Esophagus muscularis mucosa (tissue), 4 donors: ENCODE measurements at regions not wholly inside any gene's neighbourhood (a gene's known extent, or its start where the extent isn't known, plus 50 kb on each side); places are given as distances from the start of the nearest gene placed in this dataset.

ENCODE experiments used
- DNase-seq: peaks from one replicate; pipeline ENCODE4 v3.0.0-alpha.2; 2017; ENCODE audit errors: extremely low spot score
- H3K27ac ChIP-seq, 4 donors: fragments of 200-600 bp; sonication (generic); replicated peaks in 1 of 4; 1 replicate in 3 of 4; 2 replicates in 1 of 4; pipeline ENCODE4 v1.5.1; 2016 to 2019; ENCODE audit warnings: mild to moderate bottlenecking in 1 of 4
- H3K27me3 ChIP-seq, 4 donors: fragments of 200-600 bp; sonication (generic); one replicate each; pipeline versions ENCODE4 v1.5.1 to v1.6.0; 2016 to 2019
- H3K36me3 ChIP-seq, 4 donors: fragments of 200-600 bp; sonication (generic); one replicate each; pipeline ENCODE4 v1.5.1; 2016 to 2019
- H3K4me1 ChIP-seq, 4 donors: fragments of 200-600 bp; sonication (generic); one replicate each; pipeline ENCODE4 v1.5.1; 2016 to 2019
- H3K4me3 ChIP-seq, 4 donors: fragments of 200-600 bp; sonication (generic); 1 replicate in 2 of 4; 2 replicates in 2 of 4; pipeline ENCODE4 v1.5.1; 2016 to 2019; ENCODE audit warnings: mild to moderate bottlenecking in 4 of 4, moderate library complexity in 1 of 4
- H3K9me3 ChIP-seq, 4 donors: fragments of 200-600 bp; sonication (generic); 1 replicate in 3 of 4; 2 replicates in 1 of 4; pipeline ENCODE4 v1.5.1; 2016 to 2019
- CTCF ChIP-seq, 3 experiments: fragments of 200-600 bp in 2 of 3; fragments of 450-650 bp in 1 of 3; sonication (generic) in 2 of 3; IDR thresholded peaks; one replicate each; pipeline ENCODE4 v1.5.1; 2017 to 2019; ENCODE audit warnings: antibody characterized with exemption in 3 of 3, mild to moderate bottlenecking in 2 of 3, moderate library complexity in 1 of 3
- EP300 ChIP-seq: sonication (generic); formaldehyde crosslinking; IDR thresholded peaks from one replicate; pipeline ENCODE4 v1.6.1; 2017; ENCODE audit warnings: antibody characterized with exemption
- POLR2A ChIP-seq: fragments of 450-650 bp; IDR thresholded peaks from one replicate; pipeline ENCODE4 v1.6.1; 2017; ENCODE audit warnings: antibody characterized with exemption, moderate library complexity, mild to moderate bottlenecking, low read depth
- POLR2AphosphoS5 ChIP-seq, 2 donors: sonication (generic); formaldehyde crosslinking; IDR thresholded peaks; one replicate each; pipeline ENCODE4 v1.6.1; 2017; ENCODE audit warnings: antibody characterized with exemption in 2 of 2
- WGBS: methylation state at CpG from one replicate; pipeline ENCODE4 v1.1.5; 2018; 5-methylcytosine and 5-hydroxymethylcytosine counted together
- intact Hi-C: fragments of 100-400 bp; cut with DNase I; formaldehyde crosslinking; loops from one replicate; pipeline ENCODE4 v1.15.1; 2023

- no peak overlapping the region for H3K27ac ChIP-seq
- H3K27me3 ChIP-seq: no peaks in the 10 kb centered on the region
- intact Hi-C loops: no loop called here
- no peak for DNase-seq
- H3K36me3 ChIP-seq: no peaks in the 10 kb centered on the region
- no peaks in the 10 kb centered on the region for H3K9me3 ChIP-seq
- no peaks in the 10 kb centered on the region for H3K4me1 ChIP-seq
- TF ChIP-seq POLR2A: no peak
- no peak for TF ChIP-seq CTCF (IDR thresholded peaks at IDR 0.05)
- no peak for TF ChIP-seq POLR2AphosphoS5 (IDR thresholded peaks at IDR 0.05)
- TF ChIP-seq EP300: no peak
- H3K4me3 ChIP-seq: no peak overlapping the region
- WGBS: 90% methylated on average over 3 of the region's 3 CpGs
Observed at GRCh38 chr20:17137692-17138091, 89.1 kb upstream of the PCSK2 start.

DNA sequence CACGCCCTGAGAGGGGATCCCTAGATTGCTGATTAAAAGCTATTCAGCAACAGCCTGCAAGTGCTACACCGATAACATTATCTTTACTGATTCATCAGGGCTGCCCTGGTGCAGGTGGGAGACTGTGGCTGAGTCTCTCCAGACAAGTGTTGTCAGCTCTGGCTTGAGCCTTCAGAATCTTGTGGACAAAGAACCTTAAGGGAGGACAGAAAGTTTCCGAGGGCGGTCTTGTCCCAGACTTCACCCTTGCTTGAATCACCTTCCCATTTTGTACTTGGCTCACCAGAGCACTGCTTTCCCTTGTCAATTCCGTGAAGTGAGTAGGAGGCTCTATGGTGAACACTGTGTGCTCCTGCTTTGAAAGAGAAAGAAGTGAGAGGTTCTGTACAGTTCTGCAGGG, 88.6 kb upstream of the PCSK2 start:
- no peak for DNase-seq
- intact Hi-C loops: no loop called here
- H3K27me3 ChIP-seq: no peaks in the 10 kb centered on the region
- H3K36me3 ChIP-seq: no peaks in the 10 kb centered on the region
- H3K9me3 ChIP-seq: no peaks in the 10 kb centered on the region
- WGBS: 74% methylated on average over 5 of the region's 5 CpGs
- TF ChIP-seq POLR2A: no peak
- TF ChIP-seq POLR2AphosphoS5 (IDR thresholded peaks at IDR 0.05): no peak
- no peak for TF ChIP-seq CTCF (IDR thresholded peaks at IDR 0.05)
- no peak overlapping the region for H3K27ac ChIP-seq
- H3K4me1 ChIP-seq: no peaks in the 10 kb centered on the region
- no peak overlapping the region for H3K4me3 ChIP-seq

DNA sequence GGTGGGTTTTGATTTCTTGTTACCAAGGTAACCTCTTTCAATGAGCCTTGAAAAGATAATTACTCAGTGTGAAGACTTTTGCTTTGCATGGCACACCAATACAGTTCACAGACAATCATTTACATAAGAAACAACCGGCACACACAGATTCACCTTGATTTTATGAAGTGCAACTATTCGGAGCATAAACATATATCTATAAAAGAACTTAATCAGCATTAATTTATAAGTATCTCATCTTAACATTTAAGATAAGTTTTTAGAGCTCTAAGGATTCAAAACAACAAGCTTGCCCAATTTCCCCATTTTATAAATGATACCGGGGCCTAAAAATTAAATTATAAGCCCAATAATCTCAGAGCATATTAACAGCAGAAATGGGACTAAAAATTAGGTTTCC, 85.9 kb upstream of the PCSK2 start:
- TF ChIP-seq POLR2AphosphoS5 (IDR thresholded peaks at IDR 0.05) (no peak), CTCF (IDR thresholded peaks at IDR 0.05) (no peak)
- 91% methylated on average over 3 of the region's 3 CpGs for WGBS
- H3K9me3 ChIP-seq: no peaks in the 10 kb centered on the region
- H3K4me1 ChIP-seq: no peaks in the 10 kb centered on the region
- no peaks in the 10 kb centered on the region for H3K27me3 ChIP-seq
- DNase-seq: no peak
- no peak overlapping the region for H3K27ac ChIP-seq
- H3K36me3 ChIP-seq: no peaks in the 10 kb centered on the region
- intact Hi-C loops: no loop called here
- no peak overlapping the region for H3K4me3 ChIP-seq

DNA sequence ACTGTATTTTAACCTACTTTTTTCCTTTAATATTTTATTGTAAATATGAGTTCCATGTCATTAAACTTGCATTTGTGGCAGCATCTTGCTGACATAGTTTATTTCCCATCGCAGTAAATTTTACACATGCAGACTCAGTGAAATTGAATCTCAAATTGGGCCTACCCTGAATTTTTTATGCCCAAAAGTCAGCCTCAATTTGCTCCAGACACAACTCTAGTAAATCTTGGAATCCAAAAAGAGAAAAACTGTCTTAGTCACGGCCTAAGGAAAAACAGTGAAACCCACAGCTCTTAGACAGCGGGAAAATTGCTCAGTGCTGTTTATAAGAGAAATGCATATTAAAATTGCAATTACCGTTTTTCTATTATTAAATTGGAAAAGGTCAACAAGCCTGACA, 85.3 kb upstream of the PCSK2 start:
- 84% methylated on average over 4 of the region's 4 CpGs for WGBS
- H3K27ac ChIP-seq: no peak overlapping the region
- TF ChIP-seq POLR2AphosphoS5 (IDR thresholded peaks at IDR 0.05): no peak
- no peak for TF ChIP-seq EP300
- TF ChIP-seq CTCF (IDR thresholded peaks at IDR 0.05): no peak
- TF ChIP-seq POLR2A: no peak

GRCh38 chr20:17142666-17143065, 84.2 kb upstream of the PCSK2 start:
- no peaks in the 10 kb centered on the region for H3K9me3 ChIP-seq
- intact Hi-C loops: no loop called here
- TF ChIP-seq EP300: no peak
- TF ChIP-seq POLR2A: no peak
- TF ChIP-seq CTCF (IDR thresholded peaks at IDR 0.05): no peak
- no peak for TF ChIP-seq POLR2AphosphoS5 (IDR thresholded peaks at IDR 0.05)
- no peak for DNase-seq
- H3K27ac ChIP-seq: no peak overlapping the region
- H3K36me3 ChIP-seq: no peaks in the 10 kb centered on the region
- no peaks in the 10 kb centered on the region for H3K27me3 ChIP-seq
- H3K4me1 ChIP-seq: no peaks in the 10 kb centered on the region
- 73% methylated on average over 3 of the region's 3 CpGs for WGBS
- H3K4me3 ChIP-seq: no peak overlapping the region

More for the DNA sequence above, 85.3 kb upstream of the PCSK2 start:
- Histone ChIP-seq H3K9me3 (no peaks in the 10 kb centered on the region), H3K4me1 (no peaks in the 10 kb centered on the region), H3K36me3 (no peaks in the 10 kb centered on the region), H3K27me3 (no peaks in the 10 kb centered on the region), H3K4me3 (no peak overlapping the region)
- DNase-seq: no peak
- intact Hi-C loops: no loop called here
